Heart right ventricle (tissue), 16 donors: ENCODE measurements at regions not wholly inside any gene's neighbourhood (a gene's known extent, or its start where the extent isn't known, plus 50 kb on each side); places are given as distances from the start of the nearest gene placed in this dataset.

Experiments
- ATAC-seq, 8 donors: fragments of 200-7000 bp; cut with Tn5 transposase; one replicate each; pipeline ENCODE4 v1.9.1; 2020; ENCODE audit warnings: mild to moderate bottlenecking in 8 of 8, moderate library complexity in 8 of 8, moderate number of reproducible peaks in 1 of 8
- DNase-seq, 2 donors: peaks; one replicate each; pipeline ENCODE4 v3.0.0-alpha.2; 2020
- H3K27ac ChIP-seq, 10 donors: fragments of 200-600 bp; sonication (generic) in 2 of 10; one replicate each; pipeline versions ENCODE4 v1.5.0 to v1.8.0; 2020 to 2022; ENCODE audit warnings: mild to moderate bottlenecking in 3 of 10
- H3K27me3 ChIP-seq, 7 donors: fragments of 200-600 bp; one replicate each; pipeline ENCODE4 v1.8.0; 2021 to 2022; ENCODE audit warnings: mild to moderate bottlenecking in 2 of 7
- H3K36me3 ChIP-seq, 9 donors: fragments of 200-600 bp; sonication (generic) in 1 of 9; one replicate each; pipeline versions ENCODE4 v1.5.0 to v1.8.0; 2020 to 2022; ENCODE audit warnings: mild to moderate bottlenecking in 2 of 9
- H3K4me1 ChIP-seq, 9 donors: fragments of 200-600 bp; sonication (generic) in 1 of 9; one replicate each; pipeline versions ENCODE4 v1.5.0 to v1.8.0; 2020 to 2022; ENCODE audit warnings: mild to moderate bottlenecking in 4 of 9
- H3K4me3 ChIP-seq, 10 donors: fragments of 200-600 bp; sonication (generic) in 2 of 10; one replicate each; pipeline versions ENCODE4 v1.5.0 to v1.8.0; 2020 to 2022; ENCODE audit warnings: mild to moderate bottlenecking in 7 of 10, moderate library complexity in 2 of 10
- H3K9me3 ChIP-seq, 11 donors: fragments of 200-600 bp in 10 of 11; sonication (generic) in 2 of 11; one replicate each; pipeline versions ENCODE4 v1.5.0 to v1.8.0; 2013 to 2022; ENCODE audit warnings: mild to moderate bottlenecking in 2 of 11, control low read depth in 1 of 11, moderate library complexity in 1 of 11
- CTCF ChIP-seq, 9 donors: fragments of 200-600 bp; sonication (generic) in 2 of 9; IDR thresholded peaks; one replicate each; pipeline versions ENCODE4 v1.5.0 to v1.8.0; 2021 to 2022; ENCODE audit warnings: antibody characterized with exemption in 9 of 9, mild to moderate bottlenecking in 5 of 9, moderate library complexity in 1 of 9
- WGBS, 2 donors: extraction: QIAGEN DNeasy Blood & Tissue Kit; methylation state at CpG; one replicate each; pipeline ENCODE4 v1.1.7; 2013; ENCODE audit warnings: inconsistent platforms in 1 of 2; 5-methylcytosine and 5-hydroxymethylcytosine counted together
- intact Hi-C, 10 donors: fragments of 100-400 bp; cut with DNase I; formaldehyde crosslinking; loops; one replicate each; pipeline versions ENCODE4 v1.11.1 to v1.14.2; 2022
- donor health status: Arrhythmogenic right ventricular cardiomyopathy.
- donor health status: ischemic (EF 13 %, LVEDD 7.1; RV severe dilation, severe dysfunction).
- donor health status: healthy with polysubstance abuse.
- donor health status: DM: no; HTN: yes; CAD: no.
- donor health status: DM: no; HTN: no; CAD: no.
- donor health status: ischemic (EF 25% LVEDD 6.9; RV normal size, moderate dysfunction).
- donor health status: ischemic (EF 25% LVEDD 5.7; RV mildly dilated, moderate dysfunction).
- donor health status: healthy.
- donor health status: DM: yes; HTN: yes; CAD: no.
- donor health status: Ischemic cardiomyopathy.
- donor health status: ischemic (EF 35%, LVEDD 5.7; RV mildly dilated, moderate dysfunction).
- donor health status: nonischemic (EF 11% LVEDD 7.7; RV severe dilation, severe dysfunction).
- donor health status: DM: yes; HTN: yes; CAD: no.
- donor health status: PGD.
- donor health status: ischemic (EF 29% LVEDD 5.4; RV normal size, mild dysfunction).
- donor health status: nonischemic (EF 23%, LVEDD 6.1; RV moderate dilation, normal function).

- Histone ChIP-seq H3K4me3 (no peak overlapping the region), H3K4me1 (no peaks in the 10 kb centered on the region), H3K36me3 (no peaks in the 10 kb centered on the region), H3K9me3 (peaks cover 0 to 4% (median 0%) of the 10 kb centered on the region in 11 donors), H3K27me3 (peaks cover 0 to 6% (median 0%) of the 10 kb centered on the region in 7 donors), H3K27ac (no peak overlapping the region)
- no peak for DNase-seq
- intact Hi-C loops: no loop called here
- no peak for ATAC-seq
- TF ChIP-seq CTCF (IDR thresholded peaks at IDR 0.05): no peak
- WGBS, 2 donors: 49 to 56% methylated on average over 1 of the region's 1 CpG
Observed at GRCh38 chr12:115648463-115648862, 629.0 kb downstream of the MED13L start.

GRCh38 chr12:115646210-115646609 is 631.3 kb downstream of the MED13L start:
- 92 to 99% methylated on average over 2 of the region's 2 CpGs for WGBS, 2 donors
- H3K9me3 ChIP-seq: peaks cover 0 to 4% (median 0%) of the 10 kb centered on the region in 11 donors
- no peak for ATAC-seq
- H3K36me3 ChIP-seq: no peaks in the 10 kb centered on the region
- H3K27ac ChIP-seq: no peak overlapping the region
- DNase-seq: no peak
- peaks cover 0 to 9% (median 5%) of the 10 kb centered on the region in 7 donors for H3K27me3 ChIP-seq
- TF ChIP-seq CTCF (IDR thresholded peaks at IDR 0.05): no peak
- no peak overlapping the region for H3K4me3 ChIP-seq
- intact Hi-C loops: no loop called here
- no peaks in the 10 kb centered on the region for H3K4me1 ChIP-seq

GRCh38 chr12:115640929-115641328 is 636.6 kb downstream of the MED13L start:
- Histone ChIP-seq H3K9me3 (no peaks in the 10 kb centered on the region), H3K4me3 (no peak overlapping the region), H3K36me3 (no peaks in the 10 kb centered on the region), H3K27me3 (peaks cover 0 to 10% (median 6%) of the 10 kb centered on the region in 7 donors), H3K27ac (no peak overlapping the region), H3K4me1 (peaks cover 0 to 17% (median 5%) of the 10 kb centered on the region in 9 donors)
- DNase-seq: no peak
- no peak for ATAC-seq
- intact Hi-C loops: no loop called here
- 89 to 91% methylated on average over 2 of the region's 2 CpGs for WGBS, 2 donors
- no peak for TF ChIP-seq CTCF (IDR thresholded peaks at IDR 0.05)

- intact Hi-C loops: loop anchor here in 6 of 10 donors (5.0 to 10.0 kb wide), 5 partner anchors 105 to 975 kb away; no protein-coding TSS in a partner anchor
- no peak overlapping the region for H3K27ac ChIP-seq
- H3K4me1 ChIP-seq: peaks cover 0 to 17% (median 5%) of the 10 kb centered on the region in 9 donors
- no peak for DNase-seq
- H3K9me3 ChIP-seq: no peaks in the 10 kb centered on the region
- H3K36me3 ChIP-seq: no peaks in the 10 kb centered on the region
- no peak for TF ChIP-seq CTCF (IDR thresholded peaks at IDR 0.05)
- no peak overlapping the region for H3K4me3 ChIP-seq
- ATAC-seq: peak in 2 of 8 donors; percentile 44 to 55
- 40 to 49% methylated on average over 5 of the region's 5 CpGs for WGBS, 2 donors
- H3K27me3 ChIP-seq: peaks cover 0 to 10% (median 0%) of the 10 kb centered on the region in 7 donors
Observed at GRCh38 chr12:115639648-115640012, 637.9 kb downstream of the MED13L start.
